ENCODE measurements at regions not wholly inside any gene's neighbourhood (a gene's known extent, or its start where the extent isn't known, plus 50 kb on each side); places are given as distances from the start of the nearest gene placed in this dataset.

- Histone ChIP-seq H3K4me1 (ENCODE audit: insufficient read depth, low read length) (peaks cover 30% of the 10 kb centered on the region), H3K27ac (ENCODE audit: low read depth in 1 of 2, low read length in 2 of 2) (no peak overlapping the region), H3K4me3 (ENCODE audit: low read length) (no peak overlapping the region), H3K9me3 (ENCODE audit: control insufficient read depth in 1 of 2, insufficient read depth in 1 of 2, low read length in 2 of 2) (no peaks in the 10 kb centered on the region), H3K27me3 (ENCODE audit: control insufficient read depth in 1 of 2, insufficient read depth in 2 of 2, low read length in 2 of 2) (no peaks in the 10 kb centered on the region), H3K36me3 (ENCODE audit: insufficient read depth, low read length) (no peaks in the 10 kb centered on the region)
- no peaks in the 10 kb centered on the region for H3K27me3 Mint-ChIP-seq
- H3K27ac Mint-ChIP-seq = peak overlapping the region; percentile 87
- H3K36me3 Mint-ChIP-seq (ENCODE audit: low read depth) = no peaks in the 10 kb centered on the region
- no peak for TF ChIP-seq CTCF (IDR thresholded peaks at IDR 0.05)
- intact Hi-C loops (cut with DNase I, micrococcal nuclease) = loop anchor here in 1 of 2 experiments (10.0 kb wide), 1 partner anchor 90 kb away; no protein-coding TSS in a partner anchor
- ChIA-PET CTCF (no interaction called here), POLR2A (interaction anchor here (0.9 to 3.7 kb wide), 2 partner anchors 119 to 131 kb away, joined by 3 to 23 read pairs; no protein-coding TSS in a partner anchor)
- peaks cover 3% of the 10 kb centered on the region for H3K9me3 Mint-ChIP-seq
- DNase-seq = no peak
- peaks cover 54% of the 10 kb centered on the region for H3K4me1 Mint-ChIP-seq (ENCODE audit: low read depth)
- H3K4me3 Mint-ChIP-seq = peak overlapping the region; percentile 42
- ATAC-seq (ENCODE audit: poor library complexity) = peak; percentile 27
Measured at GRCh38 chr6:157754351-157754750, 68.7 kb upstream of the SNX9 start.

- POLR2A ChIA-PET = interaction anchor here (0.7 to 3.7 kb wide), 5 partner anchors 10 to 123 kb away, joined by 3 to 23 read pairs (median 6); no protein-coding TSS in a partner anchor
- peak overlapping the region; percentile 87 for H3K27ac Mint-ChIP-seq
Measured at GRCh38 chr6:157755032-157755745, 67.9 kb upstream of the SNX9 start.

More at GRCh38 chr6:157755032-157755745, 67.9 kb upstream of the SNX9 start:
- Mint-ChIP-seq H3K4me1 (ENCODE audit: low read depth) (peaks cover 54% of the 10 kb centered on the region), H3K27me3 (no peaks in the 10 kb centered on the region), H3K9me3 (peaks cover 3% of the 10 kb centered on the region), H3K36me3 (ENCODE audit: low read depth) (no peaks in the 10 kb centered on the region), H3K4me3 (peak overlapping the region; percentile 57)
- ATAC-seq (ENCODE audit: poor library complexity) (peak; percentile 53), DNase-seq (no peak)
- Histone ChIP-seq H3K27ac (ENCODE audit: low read depth in 1 of 2, low read length in 2 of 2) (no peak overlapping the region), H3K27me3 (ENCODE audit: control insufficient read depth in 1 of 2, insufficient read depth in 2 of 2, low read length in 2 of 2) (no peaks in the 10 kb centered on the region), H3K4me1 (ENCODE audit: insufficient read depth, low read length) (peaks cover 33% of the 10 kb centered on the region), H3K4me3 (ENCODE audit: low read length) (no peak overlapping the region), H3K36me3 (ENCODE audit: insufficient read depth, low read length) (no peaks in the 10 kb centered on the region), H3K9me3 (ENCODE audit: control insufficient read depth in 1 of 2, insufficient read depth in 1 of 2, low read length in 2 of 2) (no peaks in the 10 kb centered on the region)
- intact Hi-C loops (cut with DNase I, micrococcal nuclease) = loop anchor here (5.0 to 10.0 kb wide), 2 partner anchors 90 to 192 kb away; no protein-coding TSS in a partner anchor
- TF ChIP-seq CTCF (IDR thresholded peaks at IDR 0.05) = no peak
- CTCF ChIA-PET = interaction anchor here (1.5 to 3.3 kb wide), 5 partner anchors 9 to 229 kb away, joined by 3 to 22 read pairs (median 8); no protein-coding TSS in a partner anchor

All from CD4-positive, alpha-beta T cell (primary cell).